Liver (tissue), 7 donors: ENCODE measurements at regions not wholly inside any gene's neighbourhood (a gene's known extent, or its start where the extent isn't known, plus 50 kb on each side); places are given as distances from the start of the nearest gene placed in this dataset.

Source experiments
- DNase-seq: peaks from one replicate; pipeline ENCODE4 v3.0.0-alpha.2; 2017; ENCODE audit warnings: low spot score
- H3K27ac ChIP-seq, 2 donors: one replicate each; pipeline ENCODE4 v1.7.0; 2013; ENCODE audit warnings: inconsistent platforms in 2 of 2, low read length in 2 of 2, control low read depth in 1 of 2, low read depth in 1 of 2, mild to moderate bottlenecking in 1 of 2
- H3K27me3 ChIP-seq, 4 donors: one replicate each; pipeline versions ENCODE4 v1.6.1 to v1.7.0; 2013; ENCODE audit warnings: low read length in 3 of 4, inconsistent platforms in 1 of 4, mild to moderate bottlenecking in 1 of 4, moderate library complexity in 1 of 4; ENCODE audit not compliant: control insufficient read depth in 4 of 4, insufficient read depth in 4 of 4
- H3K36me3 ChIP-seq, 4 donors: one replicate each; pipeline versions ENCODE4 v1.6.1 to v1.7.0; 2013; ENCODE audit warnings: low read length in 3 of 4, mild to moderate bottlenecking in 3 of 4, low read depth in 1 of 4, moderate library complexity in 1 of 4; ENCODE audit not compliant: control insufficient read depth in 4 of 4, insufficient read depth in 3 of 4
- H3K4me1 ChIP-seq, 4 donors: one replicate each; pipeline versions ENCODE4 v1.6.1 to v1.7.0; 2013; ENCODE audit warnings: low read length in 3 of 4, mild to moderate bottlenecking in 3 of 4, moderate library complexity in 1 of 4; ENCODE audit not compliant: control insufficient read depth in 4 of 4, insufficient read depth in 4 of 4
- H3K4me3 ChIP-seq, 3 donors: one replicate each; pipeline versions ENCODE4 v1.6.1 to v1.7.0; 2013; ENCODE audit warnings: low read length in 3 of 3, control low read depth in 1 of 3, low read depth in 1 of 3, mild to moderate bottlenecking in 1 of 3
- H3K9ac ChIP-seq, 2 donors: one replicate each; pipeline ENCODE4 v1.7.0; 2013; ENCODE audit warnings: low read length in 2 of 2, mild to moderate bottlenecking in 2 of 2, moderate library complexity in 2 of 2, control low read depth in 1 of 2, low read depth in 1 of 2
- H3K9me3 ChIP-seq, 4 donors: one replicate each; pipeline versions ENCODE4 v1.6.1 to v1.7.0; 2013; ENCODE audit warnings: low read length in 3 of 4; ENCODE audit not compliant: control insufficient read depth in 4 of 4
- FOXA2 ChIP-seq: IDR thresholded peaks from 2 replicates; pipeline ENCODE4 v1.6.1; 2016; ENCODE audit warnings: antibody characterized with exemption
- GABPA ChIP-seq, 2 donors: IDR thresholded peaks in 1 of 2; conservative IDR thresholded peaks in 1 of 2; 2 replicates each; pipeline ENCODE4 v1.6.1; 2016; ENCODE audit warnings: antibody characterized with exemption in 2 of 2, mild to moderate bottlenecking in 1 of 2, moderate library complexity in 1 of 2
- HNF4A ChIP-seq, 2 donors: conservative IDR thresholded peaks; 2 replicates each; pipeline ENCODE4 v1.6.1; 2016; ENCODE audit warnings: antibody characterized with exemption in 2 of 2, mild to moderate bottlenecking in 2 of 2
- HNF4G ChIP-seq: IDR thresholded peaks from 2 replicates; pipeline ENCODE4 v1.6.1; 2016; ENCODE audit warnings: antibody characterized with exemption
- JUND ChIP-seq, 2 donors: IDR thresholded peaks; 2 replicates each; pipeline ENCODE4 v1.6.1; 2016; ENCODE audit warnings: antibody characterized with exemption in 2 of 2
- NR2F2 ChIP-seq: IDR thresholded peaks from 2 replicates; pipeline ENCODE4 v1.6.1; 2016; ENCODE audit warnings: antibody characterized with exemption
- RXRA ChIP-seq, 2 donors: IDR thresholded peaks; 2 replicates each; pipeline ENCODE4 v1.6.1; 2017 to 2018; ENCODE audit warnings: antibody characterized with exemption in 2 of 2, mild to moderate bottlenecking in 1 of 2
- SP1 ChIP-seq: IDR thresholded peaks from 2 replicates; pipeline ENCODE4 v1.6.1; 2018; ENCODE audit warnings: antibody characterized with exemption, mild to moderate bottlenecking
- TAF1 ChIP-seq: conservative IDR thresholded peaks from 2 replicates; pipeline ENCODE4 v1.6.1; 2016; ENCODE audit warnings: antibody characterized with exemption, mild to moderate bottlenecking
- YY1 ChIP-seq: IDR thresholded peaks from 2 replicates; pipeline ENCODE4 v1.6.1; 2016; ENCODE audit warnings: antibody characterized with exemption, mild to moderate bottlenecking
- WGBS: extraction: QIAGEN DNeasy Blood & Tissue Kit; methylation state at CpG from one replicate; pipeline ENCODE4 v1.1.7; 2013; 5-methylcytosine and 5-hydroxymethylcytosine counted together
- TF ChIP-seq, protein P1 (sequence below): IDR thresholded peaks from 2 replicates; pipeline ENCODE4 v1.6.1; 2016; ENCODE audit warnings: antibody characterized with exemption
- TF ChIP-seq, protein P2 (sequence below): IDR thresholded peaks from 2 replicates; pipeline ENCODE4 v1.6.1; 2016; ENCODE audit warnings: antibody characterized with exemption, mild to moderate bottlenecking
- donor health status: healthy.
- donor health status: healthy.
- donor health status: healthy.
- donor health status: healthy.

DNA sequence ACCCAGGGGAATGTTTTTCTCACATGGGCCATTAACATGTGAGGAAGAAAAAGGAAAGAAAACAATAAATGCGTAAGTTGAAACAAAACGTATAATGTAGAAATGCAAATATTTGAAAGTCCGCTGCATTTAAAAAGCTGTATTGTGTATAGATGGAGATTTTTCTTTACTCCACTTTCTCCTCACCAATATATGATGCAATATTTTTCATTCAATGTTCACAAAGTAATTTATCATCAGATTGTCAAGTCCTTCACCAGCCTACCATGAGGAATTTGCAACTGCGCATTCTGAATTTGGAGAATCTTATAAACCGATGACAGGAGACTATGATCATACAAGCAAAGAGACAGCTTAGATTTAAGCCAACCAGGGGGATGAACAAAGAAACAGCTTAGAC lies 69.9 kb downstream of the SOD2 start:
- Histone ChIP-seq H3K36me3 (no peaks in the 10 kb centered on the region), H3K9me3 (no peaks in the 10 kb centered on the region), H3K4me1 (no peaks in the 10 kb centered on the region), H3K4me3 (no peak overlapping the region), H3K27ac (no peak overlapping the region), H3K27me3 (no peaks in the 10 kb centered on the region), H3K9ac (no peak overlapping the region)
- no peak for DNase-seq
- 98% methylated on average over 5 of the region's 5 CpGs for WGBS
- TF ChIP-seq YY1 (no peak), SP1 (no peak), RXRA (IDR thresholded peaks at IDR 0.05) (no peak), HNF4A (conservative IDR thresholded peaks at IDR 0.05) (no peak), FOXA2 (no peak), HNF4G (no peak), NR2F2 (no peak), JUND (IDR thresholded peaks at IDR 0.05) (no peak), TAF1 (no peak)
- TF ChIP-seq, protein P1, sequence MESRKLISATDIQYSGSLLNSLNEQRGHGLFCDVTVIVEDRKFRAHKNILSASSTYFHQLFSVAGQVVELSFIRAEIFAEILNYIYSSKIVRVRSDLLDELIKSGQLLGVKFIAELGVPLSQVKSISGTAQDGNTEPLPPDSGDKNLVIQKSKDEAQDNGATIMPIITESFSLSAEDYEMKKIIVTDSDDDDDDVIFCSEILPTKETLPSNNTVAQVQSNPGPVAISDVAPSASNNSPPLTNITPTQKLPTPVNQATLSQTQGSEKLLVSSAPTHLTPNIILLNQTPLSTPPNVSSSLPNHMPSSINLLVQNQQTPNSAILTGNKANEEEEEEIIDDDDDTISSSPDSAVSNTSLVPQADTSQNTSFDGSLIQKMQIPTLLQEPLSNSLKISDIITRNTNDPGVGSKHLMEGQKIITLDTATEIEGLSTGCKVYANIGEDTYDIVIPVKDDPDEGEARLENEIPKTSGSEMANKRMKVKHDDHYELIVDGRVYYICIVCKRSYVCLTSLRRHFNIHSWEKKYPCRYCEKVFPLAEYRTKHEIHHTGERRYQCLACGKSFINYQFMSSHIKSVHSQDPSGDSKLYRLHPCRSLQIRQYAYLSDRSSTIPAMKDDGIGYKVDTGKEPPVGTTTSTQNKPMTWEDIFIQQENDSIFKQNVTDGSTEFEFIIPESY: no peak
- TF ChIP-seq, protein P2, sequence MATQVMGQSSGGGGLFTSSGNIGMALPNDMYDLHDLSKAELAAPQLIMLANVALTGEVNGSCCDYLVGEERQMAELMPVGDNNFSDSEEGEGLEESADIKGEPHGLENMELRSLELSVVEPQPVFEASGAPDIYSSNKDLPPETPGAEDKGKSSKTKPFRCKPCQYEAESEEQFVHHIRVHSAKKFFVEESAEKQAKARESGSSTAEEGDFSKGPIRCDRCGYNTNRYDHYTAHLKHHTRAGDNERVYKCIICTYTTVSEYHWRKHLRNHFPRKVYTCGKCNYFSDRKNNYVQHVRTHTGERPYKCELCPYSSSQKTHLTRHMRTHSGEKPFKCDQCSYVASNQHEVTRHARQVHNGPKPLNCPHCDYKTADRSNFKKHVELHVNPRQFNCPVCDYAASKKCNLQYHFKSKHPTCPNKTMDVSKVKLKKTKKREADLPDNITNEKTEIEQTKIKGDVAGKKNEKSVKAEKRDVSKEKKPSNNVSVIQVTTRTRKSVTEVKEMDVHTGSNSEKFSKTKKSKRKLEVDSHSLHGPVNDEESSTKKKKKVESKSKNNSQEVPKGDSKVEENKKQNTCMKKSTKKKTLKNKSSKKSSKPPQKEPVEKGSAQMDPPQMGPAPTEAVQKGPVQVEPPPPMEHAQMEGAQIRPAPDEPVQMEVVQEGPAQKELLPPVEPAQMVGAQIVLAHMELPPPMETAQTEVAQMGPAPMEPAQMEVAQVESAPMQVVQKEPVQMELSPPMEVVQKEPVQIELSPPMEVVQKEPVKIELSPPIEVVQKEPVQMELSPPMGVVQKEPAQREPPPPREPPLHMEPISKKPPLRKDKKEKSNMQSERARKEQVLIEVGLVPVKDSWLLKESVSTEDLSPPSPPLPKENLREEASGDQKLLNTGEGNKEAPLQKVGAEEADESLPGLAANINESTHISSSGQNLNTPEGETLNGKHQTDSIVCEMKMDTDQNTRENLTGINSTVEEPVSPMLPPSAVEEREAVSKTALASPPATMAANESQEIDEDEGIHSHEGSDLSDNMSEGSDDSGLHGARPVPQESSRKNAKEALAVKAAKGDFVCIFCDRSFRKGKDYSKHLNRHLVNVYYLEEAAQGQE: no peak

DNA sequence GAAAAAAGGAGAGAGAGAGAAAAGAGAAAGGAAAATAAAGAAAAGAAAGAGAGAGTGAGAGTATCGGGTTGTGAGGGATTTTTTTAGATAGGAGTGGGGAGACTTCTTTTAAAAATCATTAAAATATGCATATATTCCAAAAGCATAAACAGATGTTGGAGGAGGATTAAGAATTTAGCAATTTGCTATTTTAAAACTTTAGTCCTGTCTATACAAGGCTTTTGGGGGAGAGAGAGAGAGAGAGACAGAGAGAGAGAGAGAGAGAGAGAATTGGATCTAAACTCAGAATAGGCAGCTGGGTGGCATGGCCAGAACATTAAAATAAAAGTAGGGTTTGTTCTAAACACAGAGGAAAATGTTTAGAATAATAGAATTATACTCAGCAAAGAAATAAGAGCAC lies 72.1 kb downstream of the SOD2 start:
- H3K36me3 ChIP-seq: no peaks in the 10 kb centered on the region
- no peak for TF ChIP-seq GABPA (IDR thresholded peaks at IDR 0.05 in 1 of 2, conservative IDR thresholded peaks at IDR 0.05 in 1 of 2)
- TF ChIP-seq TAF1: no peak
- TF ChIP-seq NR2F2: no peak
- no peak for TF ChIP-seq FOXA2
- TF ChIP-seq, protein P2: no peak
- TF ChIP-seq RXRA (IDR thresholded peaks at IDR 0.05): no peak
- 93% methylated on average over 1 of the region's 1 CpG for WGBS
- H3K27ac ChIP-seq: no peak overlapping the region
- H3K4me3 ChIP-seq: no peak overlapping the region
- no peak overlapping the region for H3K9ac ChIP-seq
- peaks cover 0 to 6% (median 0%) of the 10 kb centered on the region in 4 donors for H3K9me3 ChIP-seq
- H3K4me1 ChIP-seq: no peaks in the 10 kb centered on the region
- DNase-seq: no peak
- H3K27me3 ChIP-seq: no peaks in the 10 kb centered on the region
